SK-N-SH (cell line): ENCODE measurements at regions not wholly inside any gene's neighbourhood (a gene's known extent, or its start where the extent isn't known, plus 50 kb on each side); places are given as distances from the start of the nearest gene placed in this dataset.

ENCODE experiments used
- NRF1 ChIP-seq: IDR thresholded peaks from 2 replicates; pipeline ENCODE4 v1.6.1; 2012; ENCODE audit warnings: low read depth, mild to moderate bottlenecking, low read length
- POLR2AphosphoS5 ChIP-seq: IDR thresholded peaks from 2 replicates; pipeline ENCODE4 v1.6.1; 2012; ENCODE audit warnings: low read depth, low read length
- RFX5 ChIP-seq: IDR thresholded peaks from 2 replicates; pipeline ENCODE4 v1.6.1; 2012; ENCODE audit warnings: mild to moderate bottlenecking, improper control_type of control experiment, low read length
- TF ChIP-seq, protein P1 (sequence below): fragments of 200-600 bp; sonication (generic); IDR thresholded peaks from 2 replicates; pipeline ENCODE4 v1.6.1; 2017; ENCODE audit warnings: antibody characterized with exemption, mild to moderate bottlenecking, moderate library complexity
- TF ChIP-seq, protein P2 (sequence below): IDR thresholded peaks from 2 replicates; pipeline ENCODE4 v1.4.0; 2012; ENCODE audit warnings: low read depth, borderline replicate concordance
- TF ChIP-seq, protein P3 (sequence below): IDR thresholded peaks from 2 replicates; pipeline ENCODE4 v1.4.0; 2012; ENCODE audit warnings: low read depth

DNA sequence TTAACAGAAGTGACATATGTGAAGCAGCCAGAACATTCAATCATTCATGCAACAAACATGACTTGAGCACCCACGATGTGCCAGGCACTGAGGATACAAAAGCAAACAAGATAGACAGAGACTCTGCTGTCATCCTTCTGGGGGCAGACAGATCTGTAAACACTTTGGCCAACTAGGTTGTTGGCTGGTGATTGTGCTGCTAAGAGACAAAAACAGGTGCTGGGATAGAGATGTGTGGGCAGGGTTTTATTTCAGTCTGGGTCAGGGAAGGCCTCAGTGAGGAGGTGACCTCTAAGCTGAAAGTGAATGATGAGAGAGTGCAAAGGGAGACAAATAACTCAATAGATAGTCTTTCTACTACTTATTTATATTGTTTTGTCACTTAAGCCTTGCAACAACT, 147.0 kb upstream of the VEPH1 start:
- TF ChIP-seq, protein P1, sequence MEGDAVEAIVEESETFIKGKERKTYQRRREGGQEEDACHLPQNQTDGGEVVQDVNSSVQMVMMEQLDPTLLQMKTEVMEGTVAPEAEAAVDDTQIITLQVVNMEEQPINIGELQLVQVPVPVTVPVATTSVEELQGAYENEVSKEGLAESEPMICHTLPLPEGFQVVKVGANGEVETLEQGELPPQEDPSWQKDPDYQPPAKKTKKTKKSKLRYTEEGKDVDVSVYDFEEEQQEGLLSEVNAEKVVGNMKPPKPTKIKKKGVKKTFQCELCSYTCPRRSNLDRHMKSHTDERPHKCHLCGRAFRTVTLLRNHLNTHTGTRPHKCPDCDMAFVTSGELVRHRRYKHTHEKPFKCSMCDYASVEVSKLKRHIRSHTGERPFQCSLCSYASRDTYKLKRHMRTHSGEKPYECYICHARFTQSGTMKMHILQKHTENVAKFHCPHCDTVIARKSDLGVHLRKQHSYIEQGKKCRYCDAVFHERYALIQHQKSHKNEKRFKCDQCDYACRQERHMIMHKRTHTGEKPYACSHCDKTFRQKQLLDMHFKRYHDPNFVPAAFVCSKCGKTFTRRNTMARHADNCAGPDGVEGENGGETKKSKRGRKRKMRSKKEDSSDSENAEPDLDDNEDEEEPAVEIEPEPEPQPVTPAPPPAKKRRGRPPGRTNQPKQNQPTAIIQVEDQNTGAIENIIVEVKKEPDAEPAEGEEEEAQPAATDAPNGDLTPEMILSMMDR = no peak
- TF ChIP-seq NRF1 = no peak
- no peak for TF ChIP-seq POLR2AphosphoS5
- TF ChIP-seq RFX5 = no peak
- TF ChIP-seq, protein P2, sequence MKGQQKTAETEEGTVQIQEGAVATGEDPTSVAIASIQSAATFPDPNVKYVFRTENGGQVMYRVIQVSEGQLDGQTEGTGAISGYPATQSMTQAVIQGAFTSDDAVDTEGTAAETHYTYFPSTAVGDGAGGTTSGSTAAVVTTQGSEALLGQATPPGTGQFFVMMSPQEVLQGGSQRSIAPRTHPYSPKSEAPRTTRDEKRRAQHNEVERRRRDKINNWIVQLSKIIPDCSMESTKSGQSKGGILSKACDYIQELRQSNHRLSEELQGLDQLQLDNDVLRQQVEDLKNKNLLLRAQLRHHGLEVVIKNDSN = no peak
- TF ChIP-seq, protein P3, sequence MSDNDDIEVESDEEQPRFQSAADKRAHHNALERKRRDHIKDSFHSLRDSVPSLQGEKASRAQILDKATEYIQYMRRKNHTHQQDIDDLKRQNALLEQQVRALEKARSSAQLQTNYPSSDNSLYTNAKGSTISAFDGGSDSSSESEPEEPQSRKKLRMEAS = no peak
